ENCODE measurements at regions not wholly inside any gene's neighbourhood (a gene's known extent, or its start where the extent isn't known, plus 50 kb on each side); places are given as distances from the start of the nearest gene placed in this dataset.
"Not testable (repeated sequence)": the region's sequence is repeated elsewhere in the genome, so short reads cannot be mapped to it uniquely, and the experiment has no call there.

- TF ChIP-seq SPI1 (IDR thresholded peaks at IDR 0.05; ENCODE audit: low read depth, low read length); POLR2AphosphoS5 (IDR thresholded peaks at IDR 0.05; ENCODE audit: low read depth, low read length); POLR2A (IDR thresholded peaks at IDR 0.05; ENCODE audit: low read depth, low read length); TAF1 (IDR thresholded peaks at IDR 0.05; ENCODE audit: low read depth, low read length); PAX5 (IDR thresholded peaks at IDR 0.05; ENCODE audit: insufficient read depth, low read length, severe bottlenecking): not testable (repeated sequence)
Observed at GRCh38 chr10:46105856-46106409, 59.9 kb upstream of the MSMB start.

Data from GM12891 (cell line).